Upper lobe of left lung (tissue), 6 donors: ENCODE measurements at regions not wholly inside any gene's neighbourhood (a gene's known extent, or its start where the extent isn't known, plus 50 kb on each side); places are given as distances from the start of the nearest gene placed in this dataset.

Source experiments
- ATAC-seq, 2 donors: fragments of 200-7000 bp; cut with Tn5 transposase; one replicate each; pipeline ENCODE4 v1.9.1; 2022; ENCODE audit warnings: mild to moderate bottlenecking in 2 of 2, moderate library complexity in 2 of 2; ENCODE audit not compliant: low FRiP score in 2 of 2
- DNase-seq, 2 donors: peaks; one replicate each; pipeline ENCODE4 v3.0.0-alpha.2; 2019 to 2020
- H3K27ac ChIP-seq, 4 donors: fragments of 200-600 bp; sonication (generic); one replicate each; pipeline ENCODE4 v1.5.1; 2016 to 2019
- H3K27me3 ChIP-seq, 4 donors: fragments of 200-600 bp; sonication (generic); one replicate each; pipeline ENCODE4 v1.5.1; 2017 to 2019
- H3K36me3 ChIP-seq, 4 donors: fragments of 200-600 bp; sonication (generic); one replicate each; pipeline ENCODE4 v1.5.1; 2016 to 2019
- H3K4me1 ChIP-seq, 4 donors: fragments of 200-600 bp; sonication (generic); one replicate each; pipeline ENCODE4 v1.5.1; 2018 to 2019
- H3K4me3 ChIP-seq, 4 donors: fragments of 200-600 bp; sonication (generic); one replicate each; pipeline ENCODE4 v1.5.1; 2017 to 2019; ENCODE audit warnings: mild to moderate bottlenecking in 2 of 4, moderate library complexity in 1 of 4
- H3K9me3 ChIP-seq, 4 donors: fragments of 200-600 bp; sonication (generic); one replicate each; pipeline ENCODE4 v1.5.1; 2018 to 2019
- CTCF ChIP-seq, 6 experiments: fragments of 450-650 bp in 4 of 6; fragments of 200-600 bp in 2 of 6; sonication (generic) in 2 of 6; IDR thresholded peaks; one replicate each; pipeline ENCODE4 v1.5.1; 2016 to 2019; ENCODE audit warnings: antibody characterized with exemption in 6 of 6
- EP300 ChIP-seq, 4 donors: sonication (generic); formaldehyde crosslinking; IDR thresholded peaks; one replicate each; pipeline ENCODE4 v1.5.1; 2017; ENCODE audit warnings: antibody characterized with exemption in 4 of 4, control low read depth in 2 of 4
- POLR2A ChIP-seq, 4 donors: fragments of 450-650 bp; IDR thresholded peaks; one replicate each; pipeline ENCODE4 v1.5.1; 2016 to 2017; ENCODE audit warnings: antibody characterized with exemption in 4 of 4, mild to moderate bottlenecking in 2 of 4
- POLR2AphosphoS5 ChIP-seq, 2 donors: sonication (generic); formaldehyde crosslinking; IDR thresholded peaks; one replicate each; pipeline ENCODE4 v1.5.1; 2017; ENCODE audit warnings: antibody characterized with exemption in 2 of 2
- WGBS, 2 donors: methylation state at CpG; one replicate each; pipeline ENCODE4 v1.1.5; 2017 to 2018; 5-methylcytosine and 5-hydroxymethylcytosine counted together
- small RNA-seq, 4 donors: library from RNA; depleted of rRNA; stranded (forward); fragments of <200 nt; gene quantifications; one replicate each; pipeline ENCODE3, GENCODE V24; 2016
- donor health status: DM: no; HTN: no; CAD: no; lungs with moderate emphysema.
- donor health status: DM: no; HTN: yes; CAD: no; lungs with severe emphysema.

GRCh38 chr5:120405286-120405864, 58.7 kb upstream of the PRR16 start:
- ATAC-seq = peak in 1 of 2 donors; percentile 42
- H3K27me3 ChIP-seq = no peaks in the 10 kb centered on the region
- WGBS, 2 donors = 65 to 75% methylated on average over 1 of the region's 1 CpG
- no peaks in the 10 kb centered on the region for H3K36me3 ChIP-seq
- H3K9me3 ChIP-seq = no peaks in the 10 kb centered on the region
- TF ChIP-seq POLR2A (IDR thresholded peaks at IDR 0.05) (no peak), CTCF (IDR thresholded peaks at IDR 0.05) (no peak), EP300 (IDR thresholded peaks at IDR 0.05) (no peak), POLR2AphosphoS5 (IDR thresholded peaks at IDR 0.05) (no peak)
- no peak overlapping the region for H3K4me3 ChIP-seq
- no peak for DNase-seq
- H3K27ac ChIP-seq = no peak overlapping the region
- H3K4me1 ChIP-seq = no peaks in the 10 kb centered on the region

- Histone ChIP-seq H3K27ac (no peak overlapping the region), H3K9me3 (no peaks in the 10 kb centered on the region), H3K4me3 (no peak overlapping the region), H3K27me3 (no peaks in the 10 kb centered on the region), H3K36me3 (no peaks in the 10 kb centered on the region), H3K4me1 (no peaks in the 10 kb centered on the region)
- no peak for DNase-seq
- ATAC-seq = no peak
- no peak for TF ChIP-seq POLR2AphosphoS5 (IDR thresholded peaks at IDR 0.05)
- TF ChIP-seq EP300 (IDR thresholded peaks at IDR 0.05) = no peak
- TF ChIP-seq CTCF (IDR thresholded peaks at IDR 0.05) = no peak
- TF ChIP-seq POLR2A (IDR thresholded peaks at IDR 0.05) = no peak
Measured at GRCh38 chr5:120405923-120406322, 58.2 kb upstream of the PRR16 start.

GRCh38 chr5:120413686-120414085, 50.4 kb upstream of the PRR16 start:
- TF ChIP-seq POLR2A (IDR thresholded peaks at IDR 0.05) = no peak
- no peak for TF ChIP-seq POLR2AphosphoS5 (IDR thresholded peaks at IDR 0.05)
- TF ChIP-seq EP300 (IDR thresholded peaks at IDR 0.05) = no peak
- TF ChIP-seq CTCF (IDR thresholded peaks at IDR 0.05) = no peak
- no peak for DNase-seq
- 81 to 89% methylated on average over 3 of the region's 3 CpGs for WGBS, 2 donors

More at GRCh38 chr5:120413686-120414085, 50.4 kb upstream of the PRR16 start:
- no peaks in the 10 kb centered on the region for H3K27me3 ChIP-seq
- H3K36me3 ChIP-seq = no peaks in the 10 kb centered on the region
- no peaks in the 10 kb centered on the region for H3K9me3 ChIP-seq
- no peak for ATAC-seq
- H3K4me1 ChIP-seq = no peaks in the 10 kb centered on the region
- no peak overlapping the region for H3K4me3 ChIP-seq
- no peak overlapping the region for H3K27ac ChIP-seq

Small RNA genes in the stretch of these regions (small RNA-seq; reads per million reads assigned to genes)
- gene RNU6-718P = 0 reads per million in 4 donors
